ENCODE measurements at regions not wholly inside any gene's neighbourhood (a gene's known extent, or its start where the extent isn't known, plus 50 kb on each side); places are given as distances from the start of the nearest gene placed in this dataset.
"Not testable (repeated sequence)": the region's sequence is repeated elsewhere in the genome, so short reads cannot be mapped to it uniquely, and the experiment has no call there.

DNA sequence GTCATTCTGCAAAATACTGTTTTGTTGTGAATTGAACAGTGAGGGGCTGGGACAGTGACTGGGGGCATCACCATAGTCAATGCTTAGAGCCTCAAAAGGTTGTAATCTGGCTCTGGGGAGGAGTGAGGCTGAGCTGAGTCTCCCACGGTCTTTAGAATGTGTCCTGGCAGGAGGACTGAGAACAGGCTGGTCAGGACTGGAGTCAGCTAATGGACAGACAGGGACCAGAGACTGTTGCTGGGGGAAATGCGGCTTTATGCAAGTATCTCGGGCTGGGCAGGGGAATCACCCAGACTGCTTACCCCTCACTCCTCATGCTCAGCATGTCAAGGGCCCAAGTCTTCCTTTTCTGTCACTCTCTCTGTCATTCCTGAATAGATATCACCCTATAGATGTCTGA is 346.5 kb downstream of the TYW1 start:
- Histone ChIP-seq H3K27me3 (replicated peaks in 2 of 5; ENCODE audit: control insufficient read depth in 4 of 5, insufficient read depth in 5 of 5, low read length in 4 of 5) (no peaks in the 10 kb centered on the region), H3K4me1 (ENCODE audit: control extremely low read depth in 1 of 4, control insufficient read depth in 4 of 4, insufficient read depth in 4 of 4, low read length in 3 of 4) (no peaks in the 10 kb centered on the region), H3K36me3 (ENCODE audit: control insufficient read depth in 4 of 4, insufficient read depth in 4 of 4, low read length in 3 of 4) (peaks cover 2 to 33% (median 5%) of the 10 kb centered on the region in 4 experiments), H3K27ac (ENCODE audit: insufficient read depth in 1 of 2, low read depth in 1 of 2, low read length in 2 of 2, poor library complexity in 1 of 2, severe bottlenecking in 2 of 2) (no peak overlapping the region), H3K9me3 (ENCODE audit: control extremely low read depth in 1 of 5, control insufficient read depth in 4 of 5, insufficient read depth in 2 of 5, low read depth in 1 of 5, low read length in 4 of 5) (peaks cover 0 to 9% (median 4%) of the 10 kb centered on the region in 5 experiments), H3K4me3 (ENCODE audit: control insufficient read depth in 1 of 7, extremely low read depth in 1 of 7, insufficient read depth in 4 of 7, low read depth in 2 of 7, low read length in 6 of 7) (no peak overlapping the region)
- no peak for DNase-seq
- CTCF ChIA-PET = no interaction called here
- 100% methylated on average over 1 of the region's 3 CpGs for WGBS (ENCODE audit: insufficient coverage)
- POLR2A ChIA-PET = no interaction called here

DNA sequence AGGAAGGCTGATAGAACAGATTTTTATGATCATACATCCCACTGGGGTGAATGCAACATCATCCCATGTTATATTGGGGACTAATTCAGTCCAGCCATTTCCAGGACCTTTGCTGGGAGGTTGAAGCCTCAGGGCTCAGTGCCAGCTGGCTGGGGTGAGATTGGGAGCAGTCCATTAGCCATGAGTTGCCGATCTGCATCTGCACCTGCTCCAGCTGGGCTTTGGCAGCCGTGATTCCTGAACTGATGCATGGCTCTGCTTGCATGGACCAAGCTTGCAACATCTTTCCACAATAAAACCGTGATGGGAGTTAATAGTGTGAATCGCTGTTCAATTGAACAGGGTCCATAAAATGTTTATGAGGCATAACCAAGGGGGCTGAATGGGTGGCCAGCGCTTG is 346.9 kb downstream of the TYW1 start:
- Histone ChIP-seq H3K4me1 (ENCODE audit: control extremely low read depth in 1 of 4, control insufficient read depth in 4 of 4, insufficient read depth in 4 of 4, low read length in 3 of 4) (no peaks in the 10 kb centered on the region), H3K27ac (ENCODE audit: insufficient read depth in 1 of 2, low read depth in 1 of 2, low read length in 2 of 2, poor library complexity in 1 of 2, severe bottlenecking in 2 of 2) (no peak overlapping the region), H3K4me3 (ENCODE audit: control insufficient read depth in 1 of 7, extremely low read depth in 1 of 7, insufficient read depth in 4 of 7, low read depth in 2 of 7, low read length in 6 of 7) (no peak overlapping the region), H3K36me3 (ENCODE audit: control insufficient read depth in 4 of 4, insufficient read depth in 4 of 4, low read length in 3 of 4) (peaks cover 2 to 33% (median 5%) of the 10 kb centered on the region in 4 experiments), H3K27me3 (replicated peaks in 2 of 5; ENCODE audit: control insufficient read depth in 4 of 5, insufficient read depth in 5 of 5, low read length in 4 of 5) (no peaks in the 10 kb centered on the region), H3K9me3 (ENCODE audit: control extremely low read depth in 1 of 5, control insufficient read depth in 4 of 5, insufficient read depth in 2 of 5, low read depth in 1 of 5, low read length in 4 of 5) (peaks cover 0 to 9% (median 4%) of the 10 kb centered on the region in 5 experiments)
- no peak for DNase-seq
- WGBS (ENCODE audit: insufficient coverage) = 82% methylated on average over 5 of the region's 5 CpGs
- POLR2A ChIA-PET = no interaction called here
- CTCF ChIA-PET = no interaction called here

DNA sequence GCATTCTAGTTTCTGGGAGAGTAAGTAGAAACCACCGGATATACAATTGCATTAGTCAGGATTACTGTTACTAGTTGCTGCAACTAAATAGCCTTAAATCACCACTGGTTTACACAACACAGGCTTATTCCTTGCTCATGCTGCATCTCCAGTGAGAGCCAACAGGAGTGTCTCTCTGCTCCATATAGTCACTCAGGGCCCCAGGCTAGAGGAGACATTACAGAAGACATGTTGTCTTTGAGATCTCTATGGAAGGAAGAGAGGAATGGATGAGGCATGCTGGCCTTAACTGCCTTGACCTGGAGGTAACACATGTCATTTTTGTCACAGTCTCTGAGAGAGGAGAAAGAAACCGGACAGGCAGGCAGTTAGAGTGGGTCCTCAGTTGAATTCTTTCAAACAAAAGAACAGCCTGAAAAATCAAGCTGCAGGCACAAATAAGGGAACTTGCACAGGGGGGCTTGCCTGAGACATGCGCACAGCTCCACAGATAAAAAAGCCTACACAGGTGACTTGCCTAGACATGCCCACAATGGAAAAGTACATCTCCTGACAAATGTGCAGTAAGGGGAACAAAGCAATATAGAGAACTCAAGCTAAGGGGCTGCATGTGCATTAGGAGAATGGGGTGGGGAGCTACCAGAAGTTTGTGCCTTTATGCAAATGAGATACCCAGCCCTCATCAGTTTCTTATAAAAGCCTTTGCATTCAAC is 348.0 kb downstream of the TYW1 start:
- POLR2A ChIA-PET = no interaction called here
- no peaks in the 10 kb centered on the region for H3K4me1 ChIP-seq (ENCODE audit: control extremely low read depth in 1 of 4, control insufficient read depth in 4 of 4, insufficient read depth in 4 of 4, low read length in 3 of 4)

DNA sequence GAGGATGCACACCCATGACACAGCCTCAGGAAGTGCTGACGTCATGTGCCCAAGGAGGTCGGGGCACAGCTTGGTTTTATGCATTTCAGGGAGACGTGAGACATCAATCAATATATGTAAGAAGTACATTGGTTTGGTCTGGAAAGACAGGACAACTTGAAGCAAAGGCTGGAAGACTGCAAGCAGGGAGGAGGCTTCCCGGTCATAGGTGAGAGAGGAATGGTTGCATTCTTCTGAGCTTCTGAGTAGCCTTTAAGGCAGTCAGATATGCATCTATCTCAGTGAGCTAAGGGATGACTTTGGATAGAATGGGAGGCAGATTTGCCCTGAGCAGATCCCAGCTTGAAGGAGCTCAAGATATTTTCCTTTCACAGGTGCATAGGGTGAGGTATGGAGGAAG is 349.5 kb downstream of the TYW1 start:
- Histone ChIP-seq H3K4me3 (ENCODE audit: control insufficient read depth in 1 of 7, extremely low read depth in 1 of 7, insufficient read depth in 4 of 7, low read depth in 2 of 7, low read length in 6 of 7) (no peak overlapping the region), H3K27ac (ENCODE audit: insufficient read depth in 1 of 2, low read depth in 1 of 2, low read length in 2 of 2, poor library complexity in 1 of 2, severe bottlenecking in 2 of 2) (no peak overlapping the region), H3K36me3 (ENCODE audit: control insufficient read depth in 4 of 4, insufficient read depth in 4 of 4, low read length in 3 of 4) (peaks cover 0 to 25% (median 4%) of the 10 kb centered on the region in 4 experiments), H3K9me3 (ENCODE audit: control extremely low read depth in 1 of 5, control insufficient read depth in 4 of 5, insufficient read depth in 2 of 5, low read depth in 1 of 5, low read length in 4 of 5) (peaks cover 0 to 9% (median 4%) of the 10 kb centered on the region in 5 experiments), H3K4me1 (ENCODE audit: control extremely low read depth in 1 of 4, control insufficient read depth in 4 of 4, insufficient read depth in 4 of 4, low read length in 3 of 4) (no peaks in the 10 kb centered on the region), H3K27me3 (replicated peaks in 2 of 5; ENCODE audit: control insufficient read depth in 4 of 5, insufficient read depth in 5 of 5, low read length in 4 of 5) (no peaks in the 10 kb centered on the region)
- 53% methylated on average over 3 of the region's 4 CpGs for WGBS (ENCODE audit: insufficient coverage)
- ChIA-PET POLR2A (no interaction called here), CTCF (no interaction called here)
- DNase-seq = no peak

More for the DNA sequence above, 348.0 kb downstream of the TYW1 start:
- CTCF ChIA-PET = no interaction called here
- 100% methylated on average over 1 of the region's 3 CpGs for WGBS (ENCODE audit: insufficient coverage)
- no peak for DNase-seq
- peaks cover 2 to 33% (median 5%) of the 10 kb centered on the region in 4 experiments for H3K36me3 ChIP-seq (ENCODE audit: control insufficient read depth in 4 of 4, insufficient read depth in 4 of 4, low read length in 3 of 4)
- no peak overlapping the region for H3K27ac ChIP-seq (ENCODE audit: insufficient read depth in 1 of 2, low read depth in 1 of 2, low read length in 2 of 2, poor library complexity in 1 of 2, severe bottlenecking in 2 of 2)
- no peaks in the 10 kb centered on the region for H3K27me3 ChIP-seq (replicated peaks in 2 of 5; ENCODE audit: control insufficient read depth in 4 of 5, insufficient read depth in 5 of 5, low read length in 4 of 5)
- peaks cover 0 to 9% (median 4%) of the 10 kb centered on the region in 5 experiments for H3K9me3 ChIP-seq (ENCODE audit: control extremely low read depth in 1 of 5, control insufficient read depth in 4 of 5, insufficient read depth in 2 of 5, low read depth in 1 of 5, low read length in 4 of 5)
- H3K4me3 ChIP-seq (ENCODE audit: control insufficient read depth in 1 of 7, extremely low read depth in 1 of 7, insufficient read depth in 4 of 7, low read depth in 2 of 7, low read length in 6 of 7) = no peak overlapping the region

DNA sequence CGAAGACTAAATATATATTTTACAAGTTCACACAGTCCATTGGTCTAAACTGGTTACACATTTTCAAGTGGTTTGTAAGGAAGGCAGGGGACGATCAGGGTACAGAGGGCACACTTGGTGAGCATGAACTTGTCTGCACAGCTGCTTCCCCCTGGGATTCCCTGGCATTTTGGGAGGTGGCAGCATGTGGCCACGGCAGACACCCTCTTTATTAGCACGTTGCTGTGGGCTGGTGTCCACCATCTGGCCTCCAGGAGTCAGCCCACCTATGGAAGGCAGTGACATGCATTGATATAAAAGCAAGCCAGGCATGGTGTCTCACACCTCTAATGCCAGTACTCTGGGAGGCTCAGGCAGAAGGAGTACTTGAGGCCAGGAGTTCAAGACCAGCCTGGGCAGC is 350.2 kb downstream of the TYW1 start:
- no peaks in the 10 kb centered on the region for H3K27me3 ChIP-seq (replicated peaks in 2 of 5; ENCODE audit: control insufficient read depth in 4 of 5, insufficient read depth in 5 of 5, low read length in 4 of 5)
- H3K9me3 ChIP-seq (ENCODE audit: control extremely low read depth in 1 of 5, control insufficient read depth in 4 of 5, insufficient read depth in 2 of 5, low read depth in 1 of 5, low read length in 4 of 5) = peaks cover 0 to 9% (median 4%) of the 10 kb centered on the region in 5 experiments
- H3K36me3 ChIP-seq (ENCODE audit: control insufficient read depth in 4 of 4, insufficient read depth in 4 of 4, low read length in 3 of 4) = peaks cover 0 to 19% (median 4%) of the 10 kb centered on the region in 4 experiments
- 97% methylated on average over 3 of the region's 4 CpGs for WGBS (ENCODE audit: insufficient coverage)
- CTCF ChIA-PET = no interaction called here
- DNase-seq = no peak
- no peak overlapping the region for H3K27ac ChIP-seq (ENCODE audit: insufficient read depth in 1 of 2, low read depth in 1 of 2, low read length in 2 of 2, poor library complexity in 1 of 2, severe bottlenecking in 2 of 2)
- POLR2A ChIA-PET = no interaction called here
- no peaks in the 10 kb centered on the region for H3K4me1 ChIP-seq (ENCODE audit: control extremely low read depth in 1 of 4, control insufficient read depth in 4 of 4, insufficient read depth in 4 of 4, low read length in 3 of 4)
- H3K4me3 ChIP-seq (ENCODE audit: control insufficient read depth in 1 of 7, extremely low read depth in 1 of 7, insufficient read depth in 4 of 7, low read depth in 2 of 7, low read length in 6 of 7) = no peak overlapping the region

DNA sequence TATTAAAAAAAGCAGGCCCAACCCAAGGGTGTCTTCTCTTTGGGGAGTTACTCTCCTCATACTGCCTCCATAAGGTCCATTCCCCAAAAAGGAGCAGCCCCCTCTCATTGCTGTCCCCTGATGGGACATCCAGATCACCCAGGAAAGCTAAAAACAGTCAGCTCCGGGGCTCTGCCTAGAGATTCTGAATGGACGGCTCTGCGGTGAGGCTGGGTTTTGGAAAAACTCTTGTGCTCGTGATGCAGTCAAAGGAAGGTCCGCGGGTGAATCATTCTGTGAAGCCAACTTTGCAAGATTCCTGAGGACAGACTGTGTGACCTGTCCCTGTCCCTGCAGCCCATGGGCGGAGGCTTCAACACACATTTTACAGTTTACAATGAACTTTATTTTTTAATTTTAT is 351.5 kb downstream of the TYW1 start:
- no peak overlapping the region for H3K27ac ChIP-seq (ENCODE audit: insufficient read depth in 1 of 2, low read depth in 1 of 2, low read length in 2 of 2, poor library complexity in 1 of 2, severe bottlenecking in 2 of 2)
- no peak for DNase-seq
- POLR2A ChIA-PET = no interaction called here
- peaks cover 0 to 17% (median 4%) of the 10 kb centered on the region in 4 experiments for H3K36me3 ChIP-seq (ENCODE audit: control insufficient read depth in 4 of 4, insufficient read depth in 4 of 4, low read length in 3 of 4)
- CTCF ChIA-PET = no interaction called here
- H3K4me3 ChIP-seq (ENCODE audit: control insufficient read depth in 1 of 7, extremely low read depth in 1 of 7, insufficient read depth in 4 of 7, low read depth in 2 of 7, low read length in 6 of 7) = no peak overlapping the region
- H3K9me3 ChIP-seq (ENCODE audit: control extremely low read depth in 1 of 5, control insufficient read depth in 4 of 5, insufficient read depth in 2 of 5, low read depth in 1 of 5, low read length in 4 of 5) = peaks cover 0 to 9% (median 4%) of the 10 kb centered on the region in 5 experiments
- H3K4me1 ChIP-seq (ENCODE audit: control extremely low read depth in 1 of 4, control insufficient read depth in 4 of 4, insufficient read depth in 4 of 4, low read length in 3 of 4) = no peaks in the 10 kb centered on the region
- H3K27me3 ChIP-seq (replicated peaks in 2 of 5; ENCODE audit: control insufficient read depth in 4 of 5, insufficient read depth in 5 of 5, low read length in 4 of 5) = no peaks in the 10 kb centered on the region
- WGBS (ENCODE audit: insufficient coverage) = 97% methylated on average over 5 of the region's 7 CpGs

DNA sequence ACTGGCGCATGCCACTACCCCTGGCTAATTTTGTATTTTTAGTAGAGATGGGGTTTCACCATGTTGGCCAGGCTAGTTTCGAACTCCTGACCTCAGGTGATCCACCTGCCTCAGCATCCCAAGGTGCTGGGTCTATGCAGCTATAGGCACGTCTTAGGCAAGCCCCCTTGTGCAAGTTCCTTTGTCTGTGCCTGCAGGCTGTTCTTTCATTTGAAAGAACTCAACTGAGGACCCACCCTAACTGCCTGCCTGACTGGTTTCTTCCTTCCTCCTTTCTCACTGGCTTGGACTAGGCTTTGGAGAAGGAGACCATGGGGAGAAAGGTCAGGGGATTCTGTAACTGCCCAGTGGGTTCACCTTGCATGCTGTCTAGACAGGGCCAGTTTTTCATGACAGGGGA is 361.0 kb downstream of the TYW1 start:
- POLR2A ChIA-PET; H3K27me3 ChIP-seq (replicated peaks in 2 of 5; ENCODE audit: control insufficient read depth in 4 of 5, insufficient read depth in 5 of 5, low read length in 4 of 5); DNase-seq; H3K4me1 ChIP-seq (ENCODE audit: control extremely low read depth in 1 of 4, control insufficient read depth in 4 of 4, insufficient read depth in 4 of 4, low read length in 3 of 4); H3K36me3 ChIP-seq (ENCODE audit: control insufficient read depth in 4 of 4, insufficient read depth in 4 of 4, low read length in 3 of 4); H3K27ac ChIP-seq (ENCODE audit: insufficient read depth in 1 of 2, low read depth in 1 of 2, low read length in 2 of 2, poor library complexity in 1 of 2, severe bottlenecking in 2 of 2); H3K4me3 ChIP-seq (ENCODE audit: control insufficient read depth in 1 of 7, extremely low read depth in 1 of 7, insufficient read depth in 4 of 7, low read depth in 2 of 7, low read length in 6 of 7); CTCF ChIA-PET: not testable (repeated sequence)
- 100% methylated on average over 2 of the region's 3 CpGs for WGBS (ENCODE audit: insufficient coverage)
- peaks cover 0 to 14% (median 6%) of the 10 kb centered on the region in 5 experiments for H3K9me3 ChIP-seq (ENCODE audit: control extremely low read depth in 1 of 5, control insufficient read depth in 4 of 5, insufficient read depth in 2 of 5, low read depth in 1 of 5, low read length in 4 of 5)
